ENCODE measurements at regions not wholly inside any gene's neighbourhood (a gene's known extent, or its start where the extent isn't known, plus 50 kb on each side); places are given as distances from the start of the nearest gene placed in this dataset.
"Not testable (repeated sequence)": the region's sequence is repeated elsewhere in the genome, so short reads cannot be mapped to it uniquely, and the experiment has no call there.

DNA sequence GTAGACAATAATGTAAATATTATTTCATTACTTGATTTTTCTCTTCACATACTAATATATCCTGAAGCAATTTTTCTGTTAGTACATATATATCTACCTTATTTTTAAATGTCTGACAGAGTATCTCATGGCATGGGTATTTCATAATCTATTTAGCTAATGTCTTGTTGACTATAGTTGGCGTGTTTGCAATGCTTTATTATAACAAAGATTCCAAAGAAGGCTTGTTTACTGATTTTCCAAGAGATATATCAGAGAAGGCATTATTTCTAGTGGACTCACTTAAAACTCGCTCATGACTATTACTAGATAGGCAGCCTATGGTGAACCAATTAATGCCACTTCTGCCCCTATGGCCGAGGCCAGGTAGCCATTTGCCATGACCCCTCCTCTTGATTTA is 152.4 kb upstream of the RORA start:
- Mint-ChIP-seq H3K4me3 (no peak overlapping the region), H3K27ac (no peak overlapping the region), H3K36me3 (ENCODE audit: low read depth) (no peaks in the 10 kb centered on the region), H3K27me3 (peaks cover 10% of the 10 kb centered on the region), H3K9me3 (ENCODE audit: low read depth) (no peaks in the 10 kb centered on the region), H3K4me1 (no peaks in the 10 kb centered on the region)
- intact Hi-C loops (cut with DNase I, micrococcal nuclease) = no loop called here
- ATAC-seq (no peak), DNase-seq (no peak)
- ChIA-PET POLR2A (no interaction called here), CTCF (interaction anchor here (0.6 kb wide), 1 partner anchor 71 kb away, joined by 4 read pairs; no protein-coding TSS in a partner anchor)

DNA sequence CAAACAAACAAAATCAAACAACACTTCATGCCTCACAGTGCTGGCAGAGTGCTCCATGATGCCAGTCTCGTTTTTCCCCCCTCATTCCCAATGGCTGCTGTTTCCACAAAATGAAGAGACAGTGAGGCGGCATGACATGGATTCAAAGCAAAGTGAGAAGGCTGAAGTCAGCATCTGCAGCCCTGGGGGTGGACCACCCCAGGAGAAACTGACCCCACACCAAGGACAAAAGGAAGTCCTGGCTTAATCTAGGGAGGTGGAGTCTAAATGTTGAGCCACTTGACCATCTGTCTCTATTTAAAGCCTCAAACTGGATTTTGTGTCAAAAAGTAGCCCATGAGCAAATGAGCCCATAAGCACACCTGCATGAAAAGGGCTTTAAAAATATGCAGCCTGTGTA is 151.2 kb upstream of the RORA start:
- intact Hi-C loops (cut with DNase I, micrococcal nuclease) = no loop called here
- Mint-ChIP-seq H3K9me3 (ENCODE audit: low read depth) (no peaks in the 10 kb centered on the region), H3K36me3 (ENCODE audit: low read depth) (no peaks in the 10 kb centered on the region), H3K4me1 (no peaks in the 10 kb centered on the region), H3K4me3 (no peak overlapping the region), H3K27me3 (peaks cover 6% of the 10 kb centered on the region), H3K27ac (no peak overlapping the region)
- CTCF ChIA-PET = no interaction called here
- ATAC-seq = no peak
- no peak for DNase-seq
- POLR2A ChIA-PET = no interaction called here

GRCh38 chr15:61379005-61379404 is 149.9 kb upstream of the RORA start:
- H3K27me3 Mint-ChIP-seq = peaks cover 6% of the 10 kb centered on the region
- no peaks in the 10 kb centered on the region for H3K4me1 Mint-ChIP-seq
- ChIA-PET CTCF (interaction anchor here (0.7 kb wide), 1 partner anchor 8 kb away, joined by 4 read pairs; no protein-coding TSS in a partner anchor), POLR2A (no interaction called here)
- intact Hi-C loops (cut with DNase I, micrococcal nuclease) = no loop called here
- DNase-seq (no peak), ATAC-seq (no peak)
- no peaks in the 10 kb centered on the region for H3K36me3 Mint-ChIP-seq (ENCODE audit: low read depth)
- H3K27ac Mint-ChIP-seq = no peak overlapping the region
- H3K9me3 Mint-ChIP-seq (ENCODE audit: low read depth) = no peaks in the 10 kb centered on the region
- H3K4me3 Mint-ChIP-seq = no peak overlapping the region

- H3K36me3 Mint-ChIP-seq (ENCODE audit: low read depth) = no peaks in the 10 kb centered on the region
- ChIA-PET POLR2A (interaction anchor here (0.6 kb wide), 1 partner anchor 16 kb away, joined by 4 read pairs; no protein-coding TSS in a partner anchor), CTCF (interaction anchor here (0.7 kb wide), 1 partner anchor 1150 kb away, joined by 4 read pairs; no protein-coding TSS in a partner anchor)
- ATAC-seq = no peak
- no peaks in the 10 kb centered on the region for H3K4me1 Mint-ChIP-seq
- H3K9me3 Mint-ChIP-seq (ENCODE audit: low read depth) = no peaks in the 10 kb centered on the region
- H3K4me3 Mint-ChIP-seq = no peak overlapping the region
- intact Hi-C loops (cut with DNase I, micrococcal nuclease) = no loop called here
- peaks cover 9% of the 10 kb centered on the region for H3K27me3 Mint-ChIP-seq
- no peak for DNase-seq
- no peak overlapping the region for H3K27ac Mint-ChIP-seq
Observed at GRCh38 chr15:61376961-61377360, 147.9 kb upstream of the RORA start.

- H3K27me3 Mint-ChIP-seq = peaks cover 9% of the 10 kb centered on the region
- ATAC-seq (no peak), DNase-seq (no peak)
- ChIA-PET CTCF (interaction anchor here (0.7 kb wide), 1 partner anchor 1150 kb away, joined by 4 read pairs; no protein-coding TSS in a partner anchor), POLR2A (no interaction called here)
- no peaks in the 10 kb centered on the region for H3K9me3 Mint-ChIP-seq (ENCODE audit: low read depth)
- no peak overlapping the region for H3K4me3 Mint-ChIP-seq
- no peaks in the 10 kb centered on the region for H3K36me3 Mint-ChIP-seq (ENCODE audit: low read depth)
- intact Hi-C loops (cut with DNase I, micrococcal nuclease) = no loop called here
- H3K27ac Mint-ChIP-seq = no peak overlapping the region
- H3K4me1 Mint-ChIP-seq = no peaks in the 10 kb centered on the region
Observed at GRCh38 chr15:61376516-61376915, 147.4 kb upstream of the RORA start.

- ChIA-PET CTCF (no interaction called here), POLR2A (no interaction called here)
- Mint-ChIP-seq H3K4me1 (no peaks in the 10 kb centered on the region), H3K36me3 (ENCODE audit: low read depth) (no peaks in the 10 kb centered on the region), H3K4me3 (no peak overlapping the region), H3K27ac (no peak overlapping the region), H3K9me3 (ENCODE audit: low read depth) (no peaks in the 10 kb centered on the region), H3K27me3 (peaks cover 9% of the 10 kb centered on the region)
- DNase-seq (no peak), ATAC-seq (no peak)
- intact Hi-C loops (cut with DNase I, micrococcal nuclease) = no loop called here
Observed at GRCh38 chr15:61374848-61375247, 145.7 kb upstream of the RORA start.

GRCh38 chr15:61367953-61368352 is 138.9 kb upstream of the RORA start:
- ATAC-seq (no peak), DNase-seq (no peak)
- H3K27ac Mint-ChIP-seq = no peak overlapping the region
- H3K27me3 Mint-ChIP-seq = peaks cover 12% of the 10 kb centered on the region
- POLR2A ChIA-PET = no interaction called here
- H3K4me3 Mint-ChIP-seq = no peak overlapping the region
- H3K36me3 Mint-ChIP-seq (ENCODE audit: low read depth) = no peaks in the 10 kb centered on the region
- H3K4me1 Mint-ChIP-seq = no peaks in the 10 kb centered on the region
- CTCF ChIA-PET = interaction anchor here (0.6 kb wide), 1 partner anchor 22 kb away, joined by 3 read pairs; no protein-coding TSS in a partner anchor
- intact Hi-C loops (cut with DNase I, micrococcal nuclease) = no loop called here
- H3K9me3 Mint-ChIP-seq (ENCODE audit: low read depth) = peaks cover 7% of the 10 kb centered on the region

DNA sequence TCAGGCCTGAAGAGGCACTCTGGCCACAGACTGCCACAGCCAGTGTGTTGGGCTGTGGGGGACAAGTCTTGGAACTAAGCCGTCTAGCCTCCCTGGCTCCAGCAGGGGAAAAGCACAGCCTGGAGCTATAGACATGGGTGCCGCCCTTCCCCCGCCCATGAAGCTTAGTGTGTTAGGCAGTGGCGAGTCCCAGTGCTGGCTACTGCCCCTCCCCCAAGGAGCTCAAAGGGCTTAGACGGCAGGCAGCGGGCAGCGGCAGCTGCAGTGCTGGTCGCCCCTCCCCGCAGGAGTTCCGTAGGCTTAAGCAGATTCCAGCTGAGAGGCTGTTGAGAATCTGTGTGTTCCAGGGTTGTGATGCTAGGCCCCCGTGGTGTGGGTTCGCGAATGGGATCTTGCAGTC is 135.8 kb upstream of the RORA start:
- ChIA-PET CTCF (no interaction called here), POLR2A (no interaction called here)
- Mint-ChIP-seq H3K27me3 (peaks cover 9% of the 10 kb centered on the region), H3K4me3 (no peak overlapping the region), H3K27ac (no peak overlapping the region), H3K36me3 (ENCODE audit: low read depth) (no peaks in the 10 kb centered on the region), H3K9me3 (ENCODE audit: low read depth) (peaks cover 11% of the 10 kb centered on the region), H3K4me1 (no peaks in the 10 kb centered on the region)
- DNase-seq (no peak), ATAC-seq (no peak)
- intact Hi-C loops (cut with DNase I, micrococcal nuclease) = no loop called here

DNA sequence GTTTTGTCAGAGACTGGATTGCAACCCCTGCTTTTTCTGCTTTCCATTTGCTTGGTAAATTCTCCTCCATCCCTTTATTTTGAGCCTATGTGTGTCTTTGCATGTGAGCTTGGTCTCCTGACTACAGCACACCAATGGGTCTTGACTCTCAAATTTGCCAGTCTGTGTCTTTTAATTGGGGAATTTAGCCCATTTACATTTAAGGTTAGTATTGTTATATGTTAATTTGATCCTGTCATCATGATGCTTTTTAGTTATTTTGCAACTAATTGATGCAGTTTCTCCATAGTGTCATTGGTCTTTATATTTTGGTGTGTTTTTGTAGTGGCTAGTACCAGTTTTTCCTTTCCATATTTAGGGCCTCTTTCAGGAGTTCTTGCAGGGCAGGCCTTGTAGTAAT is 133.8 kb upstream of the RORA start:
- intact Hi-C loops (cut with DNase I, micrococcal nuclease); ATAC-seq; H3K36me3 Mint-ChIP-seq (ENCODE audit: low read depth); H3K27ac Mint-ChIP-seq; POLR2A ChIA-PET; DNase-seq; H3K4me1 Mint-ChIP-seq; H3K4me3 Mint-ChIP-seq; CTCF ChIA-PET: not testable (repeated sequence)
- peaks cover 14% of the 10 kb centered on the region for H3K27me3 Mint-ChIP-seq
- H3K9me3 Mint-ChIP-seq (ENCODE audit: low read depth) = peaks cover 14% of the 10 kb centered on the region

DNA sequence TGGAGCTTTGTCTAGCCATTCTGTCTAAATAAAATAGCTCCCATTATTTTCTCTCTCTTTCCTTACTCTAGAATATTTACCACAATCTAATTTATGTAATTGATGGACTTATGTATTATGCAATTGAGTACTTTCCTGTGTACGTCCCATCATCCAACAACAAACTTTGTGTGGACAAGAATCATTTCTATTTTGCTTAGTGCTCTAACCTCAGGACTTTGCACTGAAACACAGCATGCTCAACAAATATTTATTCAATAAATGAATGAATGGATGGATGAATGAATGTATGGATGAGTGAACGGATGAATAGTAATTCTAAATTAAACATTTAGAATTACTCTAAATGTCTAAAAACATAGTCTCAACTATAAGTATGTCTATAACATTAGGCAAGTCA is 115.2 kb upstream of the RORA start:
- Mint-ChIP-seq H3K4me1 (no peaks in the 10 kb centered on the region), H3K4me3 (no peak overlapping the region), H3K27me3 (peaks cover 3% of the 10 kb centered on the region), H3K36me3 (ENCODE audit: low read depth) (no peaks in the 10 kb centered on the region), H3K27ac (no peak overlapping the region), H3K9me3 (ENCODE audit: low read depth) (peaks cover 6% of the 10 kb centered on the region)
- POLR2A ChIA-PET = no interaction called here
- intact Hi-C loops (cut with DNase I, micrococcal nuclease) = no loop called here
- ATAC-seq (no peak), DNase-seq (no peak)
- CTCF ChIA-PET = interaction anchor here (0.9 kb wide), 1 partner anchor 490 kb away, joined by 3 read pairs; no protein-coding TSS in a partner anchor

GRCh38 chr15:61342390-61342789 is 113.3 kb upstream of the RORA start:
- Mint-ChIP-seq H3K27me3 (peaks cover 3% of the 10 kb centered on the region), H3K9me3 (ENCODE audit: low read depth) (peaks cover 6% of the 10 kb centered on the region), H3K4me1 (no peaks in the 10 kb centered on the region), H3K36me3 (ENCODE audit: low read depth) (no peaks in the 10 kb centered on the region), H3K4me3 (no peak overlapping the region), H3K27ac (no peak overlapping the region)
- ChIA-PET POLR2A (no interaction called here), CTCF (no interaction called here)
- no peak for ATAC-seq
- intact Hi-C loops (cut with DNase I, micrococcal nuclease) = no loop called here
- DNase-seq = no peak

GRCh38 chr15:61339516-61339915 is 110.4 kb upstream of the RORA start:
- Mint-ChIP-seq H3K36me3 (ENCODE audit: low read depth) (no peaks in the 10 kb centered on the region), H3K4me3 (no peak overlapping the region), H3K9me3 (ENCODE audit: low read depth) (peaks cover 5% of the 10 kb centered on the region), H3K27ac (no peak overlapping the region), H3K27me3 (peaks cover 5% of the 10 kb centered on the region), H3K4me1 (no peaks in the 10 kb centered on the region)
- intact Hi-C loops (cut with DNase I, micrococcal nuclease) = no loop called here
- ChIA-PET CTCF (no interaction called here), POLR2A (interaction anchor here (1.0 kb wide), 1 partner anchor 9 kb away, joined by 3 read pairs; no protein-coding TSS in a partner anchor)
- no peak for ATAC-seq
- no peak for DNase-seq

GRCh38 chr15:61337541-61337940 is 108.4 kb upstream of the RORA start:
- H3K27ac Mint-ChIP-seq = no peak overlapping the region
- H3K27me3 Mint-ChIP-seq = peaks cover 15% of the 10 kb centered on the region
- no peaks in the 10 kb centered on the region for H3K9me3 Mint-ChIP-seq (ENCODE audit: low read depth)
- no peak for ATAC-seq
- ChIA-PET CTCF (no interaction called here), POLR2A (no interaction called here)
- no peaks in the 10 kb centered on the region for H3K36me3 Mint-ChIP-seq (ENCODE audit: low read depth)
- DNase-seq = no peak
- intact Hi-C loops (cut with DNase I, micrococcal nuclease) = no loop called here
- no peak overlapping the region for H3K4me3 Mint-ChIP-seq
- no peaks in the 10 kb centered on the region for H3K4me1 Mint-ChIP-seq

Measured in activated CD4-positive, alpha-beta T cell treated with anti-CD3 and anti-CD28 coated beads for 36 hours (primary cell).